DMS 273 (cell line): ENCODE measurements at regions not wholly inside any gene's neighbourhood (a gene's known extent, or its start where the extent isn't known, plus 50 kb on each side); places are given as distances from the start of the nearest gene placed in this dataset.

Experiments used
- DNase-seq: peaks from one replicate; lab custom pipeline; 2025; ENCODE audit not compliant: unreplicated experiment; lab: John Stamatoyannopoulos, UW

DNA sequence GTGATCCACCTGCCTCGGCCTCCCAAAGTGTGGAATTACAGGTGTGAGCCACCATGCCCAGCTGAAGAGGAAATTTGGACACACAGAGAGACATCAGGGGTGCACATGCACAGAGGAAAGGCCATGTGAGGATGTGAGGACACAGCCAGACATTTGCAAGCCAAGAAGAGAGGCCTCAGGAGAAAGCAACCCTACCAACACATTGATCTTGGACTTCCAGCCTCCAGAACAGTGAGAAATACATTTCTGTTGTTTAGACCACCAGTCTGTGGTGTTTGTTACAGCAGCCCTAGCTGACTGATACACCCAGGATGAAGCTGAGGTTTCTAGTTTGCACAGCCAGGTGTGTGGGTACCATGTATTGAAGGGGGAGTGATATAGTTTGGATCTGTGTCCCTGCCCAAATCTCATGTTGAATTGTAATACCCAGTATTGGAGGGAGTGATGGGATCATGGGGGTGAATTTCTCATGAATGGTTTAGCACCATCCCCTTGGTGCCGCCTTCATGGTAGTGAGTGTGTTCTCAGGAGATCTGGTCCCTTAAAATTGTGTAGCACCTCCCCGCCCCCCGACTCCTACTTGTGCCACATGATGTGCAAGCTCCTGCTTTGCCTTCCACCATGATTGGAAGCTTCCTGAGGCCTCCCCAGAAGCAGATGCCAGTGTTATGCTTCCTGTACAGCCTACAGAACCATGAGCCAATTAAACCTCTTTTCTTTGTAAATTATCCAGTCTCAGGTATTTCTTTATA, 64.7 kb upstream of the DUSP5 start:
- no peak for DNase-seq

DNA sequence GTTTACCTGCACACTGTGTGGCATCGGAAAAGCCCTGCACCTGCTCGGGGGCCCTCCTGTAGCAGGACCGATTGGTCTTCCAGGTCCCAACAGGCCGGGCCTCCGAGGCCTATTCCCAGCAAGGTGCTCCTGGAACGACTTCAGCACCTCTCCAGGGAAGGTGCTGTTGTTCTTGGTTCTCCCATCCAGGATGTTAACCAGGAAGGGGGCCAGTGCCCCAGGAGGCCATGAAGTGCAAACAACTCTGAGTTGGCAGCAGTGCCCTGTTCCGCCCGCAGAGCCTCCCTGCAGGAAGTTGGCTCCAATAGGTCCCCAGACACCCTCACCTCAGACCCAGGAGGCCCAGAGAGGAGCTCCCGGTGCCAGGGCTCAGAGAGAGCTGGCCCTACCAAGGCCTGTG, 64.0 kb upstream of the DUSP5 start:
- DNase-seq: no peak

DNA sequence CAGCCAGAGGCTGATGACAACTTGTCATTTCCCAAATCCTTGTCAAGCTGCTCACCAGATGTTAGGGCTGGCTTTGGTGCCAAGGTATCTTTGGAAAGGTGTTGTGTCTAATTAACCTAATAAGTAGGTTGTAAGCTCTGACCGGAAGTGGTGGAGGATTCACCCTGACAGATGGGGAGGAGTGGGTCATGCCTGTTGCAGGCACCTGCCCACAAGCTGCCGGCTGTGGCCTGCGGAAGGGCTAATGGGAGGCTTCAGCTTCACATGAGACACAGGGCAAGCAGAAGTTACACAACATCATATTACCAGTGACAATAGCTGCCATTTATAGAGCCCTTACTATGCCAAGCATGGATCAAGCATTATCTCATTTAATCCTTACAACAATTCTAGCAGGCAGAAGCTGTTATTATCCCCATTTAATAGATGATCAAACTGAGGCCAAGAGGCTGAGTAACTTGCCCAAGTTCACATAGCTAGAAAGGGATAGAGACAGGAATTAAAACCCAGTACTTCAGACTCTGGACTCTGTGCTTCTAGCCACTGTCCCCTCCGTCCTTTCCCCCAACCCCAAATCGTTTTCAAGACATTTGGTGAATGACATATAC, 63.1 kb upstream of the DUSP5 start:
- DNase-seq: peak; percentile 20

DNA sequence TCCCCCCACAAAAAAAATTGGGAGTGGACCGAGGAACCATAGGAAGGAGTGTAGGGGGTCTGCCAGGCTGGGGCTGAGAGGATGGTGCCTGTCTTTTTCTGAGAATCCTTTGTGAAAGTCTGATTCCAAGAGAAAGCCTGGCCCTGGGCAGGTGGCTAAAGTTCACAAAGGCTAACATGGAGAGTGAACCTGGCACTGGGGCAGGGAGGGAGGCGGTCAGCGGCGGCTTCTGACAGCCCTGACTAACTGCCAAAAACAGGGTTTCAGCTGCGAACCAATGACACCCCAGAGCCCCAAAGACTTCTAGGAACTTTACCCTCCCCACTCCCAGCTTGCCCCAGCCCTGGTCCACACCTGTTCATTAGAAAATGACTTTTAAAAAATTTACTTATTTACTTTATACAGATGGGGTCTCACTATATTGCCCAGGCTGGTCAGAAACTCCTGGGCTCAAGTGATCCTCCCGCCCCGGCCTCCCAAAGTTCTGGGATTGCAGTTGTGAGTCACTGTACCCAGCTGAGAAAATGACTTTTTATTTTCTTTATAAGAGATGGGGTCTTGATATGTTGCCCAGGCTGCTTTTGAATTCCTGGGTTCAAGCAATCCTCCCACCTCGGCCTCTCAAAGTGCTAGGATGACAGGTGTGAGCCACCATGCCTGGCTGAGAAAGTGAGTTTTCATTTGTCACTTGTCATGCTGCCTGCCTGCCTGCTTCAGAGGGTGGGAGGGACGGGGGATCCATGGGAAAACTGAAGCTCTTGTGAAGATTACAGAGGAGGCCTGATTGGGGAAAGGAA, 61.0 kb upstream of the DUSP5 start:
- DNase-seq: no peak

DNA sequence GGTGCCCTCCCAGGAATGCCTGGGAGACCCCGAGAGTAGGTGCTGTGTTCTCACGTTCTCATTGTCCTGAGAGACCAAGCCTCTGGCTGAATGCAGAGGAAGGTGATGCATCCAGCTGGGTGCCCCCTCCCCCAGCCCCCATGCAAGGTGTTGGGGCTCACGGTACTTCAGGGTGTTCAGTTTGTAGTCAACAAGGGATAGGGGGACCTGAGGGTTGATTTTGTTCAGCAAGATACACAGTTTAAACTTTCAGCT, 60.4 kb upstream of the DUSP5 start:
- no peak for DNase-seq

DNA sequence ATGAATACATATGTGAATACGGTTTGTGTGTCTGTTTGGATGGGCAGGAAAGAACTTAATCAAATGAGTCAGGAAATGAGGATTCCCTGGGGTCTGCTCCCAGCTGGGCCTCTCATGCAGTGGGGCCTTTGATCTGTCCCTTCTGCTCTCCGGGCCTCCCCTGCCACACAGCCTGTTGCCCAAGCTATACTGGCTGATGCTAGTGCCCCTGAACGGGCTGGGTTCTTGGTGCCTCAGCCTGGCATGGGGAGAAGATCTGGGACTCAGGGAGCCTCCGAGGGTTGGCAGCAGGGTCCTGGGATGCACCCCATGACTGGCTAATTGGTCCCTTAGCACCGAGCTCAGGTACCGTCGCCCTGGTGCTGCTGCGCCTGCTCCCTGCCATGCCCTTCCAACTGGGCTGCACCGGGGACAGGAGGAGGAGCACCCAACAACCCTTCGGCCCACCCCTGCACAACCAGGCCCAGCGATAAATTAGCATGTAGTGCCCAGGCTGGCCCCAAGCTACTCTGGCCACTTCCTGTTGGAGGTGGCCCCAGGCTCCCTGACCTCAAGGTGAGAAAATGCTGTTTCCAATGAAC, 59.9 kb upstream of the DUSP5 start:
- DNase-seq: no peak

DNA sequence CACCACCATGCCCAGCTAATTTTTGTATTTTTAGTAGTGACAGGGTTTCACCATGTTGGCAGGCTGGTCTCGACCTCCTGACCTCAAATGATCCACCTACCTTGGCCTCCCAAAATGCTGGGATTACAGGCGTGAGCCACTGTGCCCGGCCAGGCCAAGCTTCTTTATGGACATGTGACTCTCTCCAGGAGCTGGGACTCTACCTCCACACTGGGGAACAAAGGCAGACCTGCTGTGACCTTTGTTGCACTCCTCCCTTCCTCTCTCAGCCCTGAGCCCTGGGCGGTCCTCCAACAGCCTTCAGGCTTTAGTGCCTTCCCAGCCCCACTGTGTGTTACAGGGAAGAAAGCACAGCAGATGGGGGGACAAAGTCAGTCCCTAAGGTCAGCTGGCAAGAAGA, 55.0 kb upstream of the DUSP5 start:
- DNase-seq: no peak

DNA sequence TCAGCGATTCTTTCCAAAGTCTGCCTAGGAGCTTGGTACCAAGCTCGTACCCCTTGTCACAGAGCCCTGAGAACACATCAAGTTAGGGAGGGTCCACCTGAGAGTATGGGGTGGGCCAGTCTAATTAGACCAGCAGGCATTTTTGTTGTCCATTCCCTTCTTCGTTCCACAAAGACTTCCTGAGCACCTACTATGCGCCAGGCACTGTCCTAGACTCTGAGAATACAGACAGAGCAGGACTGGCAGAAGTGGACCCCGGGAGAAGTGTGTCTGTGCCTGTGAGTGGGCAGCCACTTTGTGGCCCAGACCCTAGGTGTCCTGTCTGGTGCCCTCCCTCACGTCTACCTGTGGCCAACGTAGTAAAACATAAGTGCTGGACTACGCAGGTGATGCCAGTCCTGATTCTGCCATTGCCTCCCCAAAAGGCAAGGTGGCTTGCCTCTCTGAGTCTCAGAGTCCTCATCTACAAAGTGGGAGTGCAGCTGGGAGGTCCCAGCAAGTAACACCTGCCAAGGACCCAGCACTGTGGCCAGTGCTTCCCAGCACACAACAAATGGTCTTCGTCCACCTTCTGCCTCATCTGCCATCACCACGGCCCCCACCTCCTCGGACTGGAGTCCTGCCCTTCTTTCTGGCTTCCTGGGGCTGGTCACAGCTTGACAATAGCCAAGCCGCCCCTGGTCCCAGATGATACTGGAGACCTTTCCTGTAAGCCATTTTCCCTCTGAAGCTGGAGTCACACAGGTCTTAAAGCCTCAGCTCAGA, 54.3 kb upstream of the DUSP5 start:
- no peak for DNase-seq

DNA sequence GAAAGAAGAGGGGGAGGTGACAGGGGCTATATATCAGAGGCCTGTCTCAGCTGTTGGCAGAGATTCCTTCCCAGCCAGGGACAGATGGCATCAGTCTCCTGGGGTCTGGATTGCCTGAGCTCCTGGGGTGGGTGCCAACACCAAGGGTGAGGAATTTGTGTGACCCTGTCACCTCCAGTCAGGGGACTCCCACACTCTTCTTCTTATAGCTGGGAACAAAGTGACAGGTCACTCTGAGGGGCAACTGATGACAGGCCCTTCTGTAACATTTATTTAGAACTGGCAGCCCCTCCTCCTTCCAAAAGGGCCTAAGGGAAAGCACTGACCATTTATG, 53.7 kb upstream of the DUSP5 start:
- peak; percentile 72 for DNase-seq

DNA sequence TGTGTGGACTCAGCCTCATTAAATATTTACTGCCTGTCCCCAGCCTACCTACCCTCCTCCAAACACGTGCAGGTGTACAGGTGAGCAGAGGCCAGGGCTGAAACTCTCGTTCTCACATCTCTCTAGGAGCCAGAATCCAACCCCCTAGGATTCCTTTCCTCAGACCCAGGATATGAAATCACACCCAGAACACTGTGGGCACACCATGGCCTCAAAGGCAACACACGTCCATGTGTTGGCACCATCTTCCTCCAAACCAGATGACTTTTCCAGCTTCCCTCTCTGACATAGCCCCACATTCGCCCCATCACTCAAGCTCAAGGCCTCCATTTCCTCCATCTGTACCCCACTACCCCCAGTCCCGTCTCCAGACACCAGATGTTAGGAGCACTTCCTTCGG, 51.8 kb upstream of the DUSP5 start:
- no peak for DNase-seq

DNA sequence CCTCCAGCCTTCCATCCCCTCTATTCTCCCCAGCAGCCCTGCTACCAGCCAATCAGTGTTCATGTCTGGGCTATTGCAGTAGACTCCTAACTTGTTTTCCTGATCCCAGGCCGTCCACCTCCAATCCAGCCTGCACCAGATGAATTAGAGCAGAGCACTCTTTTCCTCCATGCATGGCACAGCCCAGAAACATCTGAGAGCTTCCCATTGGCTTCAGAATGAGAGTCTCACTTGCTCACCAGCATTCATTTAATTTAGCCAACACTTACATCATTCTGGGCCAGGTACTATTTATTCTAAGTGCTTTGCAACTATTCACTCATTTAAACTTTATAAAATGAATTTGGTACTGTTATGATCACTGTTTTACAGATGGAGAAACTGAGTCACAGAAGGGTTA, 51.4 kb upstream of the DUSP5 start:
- DNase-seq: no peak

DNA sequence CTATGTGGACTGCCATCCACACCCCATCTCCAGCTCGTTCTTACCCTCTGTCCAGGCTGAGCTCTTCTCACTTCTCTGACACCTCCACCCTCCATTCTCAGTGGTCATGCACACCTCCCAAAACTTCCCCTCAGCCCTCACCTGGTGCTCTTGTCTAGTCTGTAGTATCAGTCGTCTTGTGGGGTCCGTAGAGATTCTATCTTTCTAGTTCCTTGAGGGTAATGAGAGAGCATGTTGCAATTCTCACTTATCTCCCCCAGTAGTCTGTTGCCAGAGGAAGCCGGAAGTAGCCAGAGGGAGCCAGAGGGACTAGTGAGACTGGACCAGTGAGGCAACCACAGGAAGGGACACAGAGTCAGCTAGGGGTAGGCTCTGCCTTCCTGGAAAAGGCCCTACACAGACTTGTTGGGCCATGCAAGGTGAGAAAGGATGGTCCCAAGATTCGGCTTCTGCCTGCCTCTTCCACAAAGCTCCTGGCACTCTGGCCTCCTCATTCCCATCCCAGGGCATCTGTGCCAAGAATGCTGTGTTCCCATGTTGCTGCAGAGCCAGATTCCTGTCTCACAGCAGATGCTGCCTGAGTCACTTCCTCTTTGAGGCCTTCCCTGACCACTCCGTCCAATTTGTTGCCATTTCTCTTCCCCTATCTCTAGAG, 50.6 kb upstream of the DUSP5 start:
- peak; percentile 45 for DNase-seq

DNA sequence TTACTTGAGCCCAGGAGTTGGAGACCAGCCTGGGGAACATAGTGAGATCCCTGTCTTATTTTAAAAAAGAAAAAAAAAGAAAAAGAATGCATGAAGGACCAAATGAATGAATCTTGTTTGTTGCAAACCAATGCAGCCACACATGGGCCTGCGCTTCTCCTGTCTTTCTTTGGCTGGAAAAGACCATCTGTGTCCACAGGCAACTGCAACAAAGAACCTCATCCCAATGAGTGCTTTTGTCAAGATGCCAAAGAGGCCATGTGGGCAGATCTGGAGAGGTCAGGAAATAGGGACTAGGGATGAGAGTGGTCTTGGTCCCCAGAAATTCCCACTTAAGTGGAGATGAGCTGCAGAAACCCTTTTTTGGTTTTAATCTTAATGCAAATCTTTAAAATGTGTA, 49.8 kb upstream of the DUSP5 start:
- peak; percentile 68 for DNase-seq
